Activated CD8-positive, alpha-beta memory T cell treated with anti-CD3 and anti-CD28 coated beads, Interleukin-2, amount 10 ng/mL, durations not matched to agents 7 days and 5 days (primary cell): ENCODE measurements at regions not wholly inside any gene's neighbourhood (a gene's known extent, or its start where the extent isn't known, plus 50 kb on each side); places are given as distances from the start of the nearest gene placed in this dataset.
"Not testable (repeated sequence)": the region's sequence is repeated elsewhere in the genome, so short reads cannot be mapped to it uniquely, and the experiment has no call there.

Experiments used
- ATAC-seq: fragments of 150-1000 bp; cut with Tn5 transposase; one replicate; pipeline ENCODE4 v1.10.0; 2021; ENCODE audit warnings: moderate library complexity
- CTCF ChIA-PET: fragments of 350-600 bp; sonication (Branson Sonifier 250); formaldehyde crosslinking; loops from one replicate; lab custom pipeline; 2021; ENCODE audit warnings: antibody characterized with exemption; lab: Charles Lee
- DNase-seq: peaks from one replicate; pipeline ENCODE4 v3.0.0-alpha.2; 2020
- H3K27ac Mint-ChIP-seq: one replicate; pipeline ENCODE4 v1.8.0; 2021; ENCODE audit warnings: mild to moderate bottlenecking, mixed read lengths
- H3K27me3 Mint-ChIP-seq: one replicate; pipeline ENCODE4 v1.8.0; 2021; ENCODE audit warnings: mixed read lengths
- H3K36me3 Mint-ChIP-seq: one replicate; pipeline ENCODE4 v1.8.0; 2021; ENCODE audit warnings: mild to moderate bottlenecking, mixed read lengths
- H3K4me1 Mint-ChIP-seq: one replicate; pipeline ENCODE4 v1.8.0; 2021; ENCODE audit warnings: mixed read lengths
- H3K4me3 Mint-ChIP-seq: one replicate; pipeline ENCODE4 v1.8.0; 2021; ENCODE audit warnings: mild to moderate bottlenecking, moderate library complexity, mixed read lengths
- H3K9me3 Mint-ChIP-seq: one replicate; pipeline ENCODE4 v1.8.0; 2022; ENCODE audit warnings: low read depth, mixed read lengths

DNA sequence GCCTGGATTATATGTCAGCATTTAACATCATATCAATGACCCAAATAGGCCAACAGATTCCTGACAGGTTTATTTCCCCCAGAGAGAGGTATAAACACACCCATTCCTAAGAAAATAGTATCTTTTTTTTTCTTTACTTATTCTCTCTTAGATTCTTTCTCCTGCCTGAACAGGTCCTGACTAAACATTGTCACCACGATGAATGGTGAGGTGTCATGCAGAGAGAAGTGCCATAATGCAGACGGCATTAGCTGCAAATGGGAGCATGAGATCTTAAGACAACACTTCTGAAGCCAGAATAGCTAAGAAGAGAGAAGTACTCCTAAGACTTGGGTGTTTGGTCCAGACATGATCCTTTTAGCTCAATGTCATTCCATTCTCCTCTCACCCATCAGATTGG lies 131.3 kb downstream of the ZNF648 start:
- peaks cover 10% of the 10 kb centered on the region for H3K27me3 Mint-ChIP-seq
- no peaks in the 10 kb centered on the region for H3K9me3 Mint-ChIP-seq
- H3K27ac Mint-ChIP-seq: no peak overlapping the region
- H3K36me3 Mint-ChIP-seq: no peaks in the 10 kb centered on the region
- H3K4me1 Mint-ChIP-seq: no peaks in the 10 kb centered on the region
- H3K4me3 Mint-ChIP-seq: no peak overlapping the region
- CTCF ChIA-PET: no interaction called here
- no peak for ATAC-seq
- DNase-seq: no peak

DNA sequence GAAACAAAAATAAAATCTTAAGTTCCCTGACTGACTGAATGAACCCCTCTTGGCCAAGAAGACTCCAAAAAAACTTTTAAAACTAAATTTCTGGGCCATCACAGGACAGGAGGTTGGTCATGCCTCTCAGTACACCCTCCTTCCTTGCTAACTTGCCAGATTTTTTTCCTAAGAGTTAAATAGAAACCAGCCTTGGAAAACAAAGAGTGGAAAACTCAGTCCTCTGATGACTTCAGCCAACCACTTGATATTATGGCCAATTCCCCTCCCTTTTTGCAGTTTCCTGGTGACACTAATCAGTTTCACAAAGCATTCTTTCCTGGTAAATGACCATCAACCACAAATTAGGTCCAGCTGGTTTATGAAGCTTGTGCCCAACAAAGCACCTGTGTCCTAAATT lies 134.8 kb downstream of the ZNF648 start:
- H3K4me1 Mint-ChIP-seq: no peaks in the 10 kb centered on the region
- CTCF ChIA-PET: no interaction called here

DNA sequence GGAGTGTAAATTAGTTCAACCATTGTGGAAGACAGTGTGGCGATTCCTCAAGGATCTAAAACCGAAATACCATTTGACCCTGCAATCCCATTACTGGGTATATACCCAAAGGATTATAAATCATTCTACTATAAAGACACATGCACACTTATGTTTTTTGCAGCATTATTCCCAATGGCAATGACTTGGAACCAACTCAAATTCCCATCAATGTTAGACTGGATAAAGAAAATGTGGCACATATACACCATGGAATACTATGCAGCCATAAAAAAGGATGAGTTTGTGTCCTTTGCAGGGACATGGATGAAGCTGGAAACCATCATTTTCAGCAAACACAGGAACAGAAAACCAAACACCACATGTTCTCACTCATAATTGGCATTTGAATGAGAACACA lies 137.5 kb downstream of the ZNF648 start:
- H3K4me3 Mint-ChIP-seq, H3K9me3 Mint-ChIP-seq, DNase-seq, H3K27ac Mint-ChIP-seq, CTCF ChIA-PET, H3K4me1 Mint-ChIP-seq, H3K27me3 Mint-ChIP-seq, H3K36me3 Mint-ChIP-seq, ATAC-seq: not testable (repeated sequence)

More for the DNA sequence above, 134.8 kb downstream of the ZNF648 start:
- H3K9me3 Mint-ChIP-seq: peaks cover 2% of the 10 kb centered on the region
- DNase-seq (no peak), ATAC-seq (no peak)
- peaks cover 2% of the 10 kb centered on the region for H3K27me3 Mint-ChIP-seq
- H3K27ac Mint-ChIP-seq: no peak overlapping the region
- no peaks in the 10 kb centered on the region for H3K36me3 Mint-ChIP-seq
- no peak overlapping the region for H3K4me3 Mint-ChIP-seq

DNA sequence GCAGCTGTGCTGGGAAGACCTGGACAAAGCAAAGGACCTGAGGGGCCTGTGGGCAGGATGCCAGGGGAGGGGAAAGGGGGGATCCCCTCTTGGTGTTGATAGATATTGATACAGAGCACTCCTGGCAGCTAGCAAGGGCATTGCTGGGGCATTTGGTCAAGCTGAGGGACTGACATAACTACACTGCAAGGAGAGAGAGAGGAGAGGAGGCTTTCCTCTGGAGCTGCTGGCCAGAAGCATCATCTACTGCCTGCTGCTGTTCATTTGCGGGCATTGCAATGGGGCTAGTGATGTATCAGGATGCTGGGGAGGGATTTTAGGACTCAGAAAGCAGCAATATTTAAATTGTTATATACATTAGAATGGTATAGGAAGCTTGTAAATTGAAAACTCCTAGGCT lies 142.0 kb downstream of the ZNF648 start:
- peaks cover 1% of the 10 kb centered on the region for H3K9me3 Mint-ChIP-seq
- ATAC-seq: no peak
- no peaks in the 10 kb centered on the region for H3K4me1 Mint-ChIP-seq
- H3K4me3 Mint-ChIP-seq: no peak overlapping the region
- H3K27me3 Mint-ChIP-seq: peaks cover 2% of the 10 kb centered on the region
- no peaks in the 10 kb centered on the region for H3K36me3 Mint-ChIP-seq
- CTCF ChIA-PET: no interaction called here
- no peak for DNase-seq
- H3K27ac Mint-ChIP-seq: no peak overlapping the region

DNA sequence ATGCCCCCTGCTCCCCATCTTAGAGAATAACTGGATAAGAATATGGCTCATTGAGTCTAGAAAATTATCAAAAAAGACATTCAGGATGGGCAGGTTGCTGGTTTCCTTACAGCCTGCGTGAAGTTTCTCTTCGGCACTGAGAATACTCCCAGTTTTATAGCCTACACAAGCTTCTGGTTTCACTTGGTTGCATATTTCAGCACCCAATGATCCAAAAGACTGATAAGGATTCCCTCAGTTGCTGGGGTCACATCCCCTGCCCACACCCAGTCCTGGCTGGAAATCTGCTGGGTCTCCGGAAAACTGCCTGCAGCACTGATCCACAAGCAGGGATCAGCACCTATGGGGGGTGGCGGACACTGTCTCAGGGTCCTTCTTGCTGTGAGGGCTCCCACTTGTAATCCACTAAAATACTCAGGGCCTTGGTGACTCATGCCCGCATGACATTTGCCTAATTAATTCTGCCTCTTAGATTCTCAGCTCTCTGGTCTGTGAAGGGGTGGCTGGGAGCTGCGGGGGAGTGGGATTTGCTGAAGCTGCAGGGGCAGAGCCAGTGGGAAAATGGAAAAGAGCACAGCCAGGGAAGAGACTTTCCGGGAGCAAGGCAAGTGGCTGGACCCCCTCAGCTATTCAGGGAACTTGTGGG lies 142.5 kb downstream of the ZNF648 start:
- no peaks in the 10 kb centered on the region for H3K4me1 Mint-ChIP-seq
- H3K27ac Mint-ChIP-seq: no peak overlapping the region
- H3K27me3 Mint-ChIP-seq: peaks cover 2% of the 10 kb centered on the region
- no peaks in the 10 kb centered on the region for H3K9me3 Mint-ChIP-seq
- DNase-seq: no peak
- CTCF ChIA-PET: no interaction called here
- ATAC-seq: no peak
- no peak overlapping the region for H3K4me3 Mint-ChIP-seq
- no peaks in the 10 kb centered on the region for H3K36me3 Mint-ChIP-seq

DNA sequence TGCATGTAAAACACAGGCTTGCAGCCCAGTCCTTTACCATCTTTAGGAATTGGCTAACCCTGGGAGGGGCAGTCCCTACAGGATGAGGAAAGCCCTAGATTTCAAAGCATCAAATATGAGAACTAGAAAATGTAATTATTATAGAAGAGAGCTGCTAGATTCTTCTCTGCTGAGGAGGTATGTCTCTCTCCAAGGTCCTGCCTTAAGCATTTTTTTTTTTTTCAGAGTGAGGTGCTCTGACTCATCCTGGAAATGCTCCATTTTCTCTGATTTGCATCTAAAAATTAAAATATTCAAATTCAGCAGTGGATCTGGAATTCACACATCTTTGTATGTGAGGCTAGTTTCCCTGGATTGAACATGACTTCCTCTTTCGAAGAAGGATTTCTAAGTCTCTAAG lies 149.8 kb downstream of the ZNF648 start:
- no peak for ATAC-seq
- H3K27ac Mint-ChIP-seq: no peak overlapping the region

DNA sequence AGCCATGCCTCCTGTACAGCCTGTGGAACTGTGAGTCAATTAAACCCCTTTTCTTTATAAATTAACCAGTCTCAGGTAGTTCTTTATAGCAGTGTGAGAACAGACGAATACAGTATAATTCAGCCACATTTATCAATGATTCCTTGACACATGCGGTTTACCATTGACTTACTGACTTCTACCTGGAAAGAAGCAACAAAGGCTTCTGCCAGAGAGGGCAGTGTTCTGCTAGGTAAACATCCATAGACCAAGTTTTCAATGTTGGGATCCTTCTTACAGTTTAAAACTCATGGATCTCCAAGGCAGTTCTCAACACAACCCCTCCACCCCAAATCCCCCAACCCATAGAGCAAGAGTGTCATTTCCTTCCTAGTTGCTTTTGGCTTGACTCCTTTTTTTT lies 150.6 kb downstream of the ZNF648 start:
- Mint-ChIP-seq H3K4me3 (no peak overlapping the region), H3K27me3 (peaks cover 2% of the 10 kb centered on the region), H3K4me1 (no peaks in the 10 kb centered on the region), H3K9me3 (no peaks in the 10 kb centered on the region), H3K27ac (no peak overlapping the region), H3K36me3 (no peaks in the 10 kb centered on the region)
- no peak for DNase-seq
- CTCF ChIA-PET: no interaction called here
- ATAC-seq: no peak

More for the DNA sequence above, 149.8 kb downstream of the ZNF648 start:
- no peaks in the 10 kb centered on the region for H3K9me3 Mint-ChIP-seq
- CTCF ChIA-PET: no interaction called here
- no peaks in the 10 kb centered on the region for H3K36me3 Mint-ChIP-seq
- DNase-seq: no peak
- H3K4me1 Mint-ChIP-seq: no peaks in the 10 kb centered on the region
- H3K27me3 Mint-ChIP-seq: peaks cover 2% of the 10 kb centered on the region
- H3K4me3 Mint-ChIP-seq: no peak overlapping the region

DNA sequence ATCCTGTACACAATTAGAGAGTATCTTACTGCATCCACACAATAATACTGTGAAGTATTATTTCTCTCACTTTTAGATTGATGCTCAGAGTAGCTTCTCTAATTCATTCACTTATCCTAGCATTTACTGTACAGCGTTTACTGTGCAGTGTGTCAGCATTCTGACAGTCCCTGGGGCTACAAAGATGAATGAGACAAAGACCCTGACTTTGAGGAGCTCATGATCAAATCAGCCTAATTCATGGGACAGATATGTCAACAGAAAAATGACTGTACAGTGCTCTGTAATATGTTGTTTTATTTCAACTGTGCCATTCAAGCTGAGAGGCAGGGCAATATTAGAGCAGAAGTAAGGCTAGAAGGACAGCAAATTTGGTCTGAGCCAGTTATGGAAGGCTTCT lies 152.5 kb downstream of the ZNF648 start:
- no peaks in the 10 kb centered on the region for H3K36me3 Mint-ChIP-seq
- CTCF ChIA-PET: no interaction called here
- DNase-seq: no peak
- peaks cover 4% of the 10 kb centered on the region for H3K27me3 Mint-ChIP-seq
- H3K4me3 Mint-ChIP-seq: no peak overlapping the region
- H3K27ac Mint-ChIP-seq: no peak overlapping the region
- no peaks in the 10 kb centered on the region for H3K9me3 Mint-ChIP-seq
- no peaks in the 10 kb centered on the region for H3K4me1 Mint-ChIP-seq
- no peak for ATAC-seq

DNA sequence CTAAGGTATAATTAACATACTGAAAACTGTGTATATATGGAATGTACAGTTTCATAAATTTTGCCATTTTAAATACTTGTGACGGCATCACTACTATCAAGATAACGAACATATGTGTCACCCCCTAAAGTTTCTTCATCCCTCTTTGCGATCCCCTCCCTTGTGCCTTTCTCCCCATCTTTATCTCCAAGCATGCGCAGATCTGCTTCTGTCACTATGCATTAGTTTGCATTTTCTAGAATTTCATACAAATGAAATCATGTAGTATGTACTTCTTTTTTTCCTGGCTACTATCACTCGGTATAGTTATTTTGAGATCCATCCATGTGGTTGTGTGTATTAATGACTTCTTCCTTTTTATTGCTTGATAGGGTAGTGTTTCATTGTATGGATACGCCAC lies 154.9 kb downstream of the ZNF648 start:
- CTCF ChIA-PET: no interaction called here
- no peak overlapping the region for H3K27ac Mint-ChIP-seq
- H3K9me3 Mint-ChIP-seq: no peaks in the 10 kb centered on the region
- H3K4me1 Mint-ChIP-seq: no peaks in the 10 kb centered on the region
- peaks cover 7% of the 10 kb centered on the region for H3K27me3 Mint-ChIP-seq
- DNase-seq (no peak), ATAC-seq (no peak)
- H3K36me3 Mint-ChIP-seq: no peaks in the 10 kb centered on the region
- no peak overlapping the region for H3K4me3 Mint-ChIP-seq

DNA sequence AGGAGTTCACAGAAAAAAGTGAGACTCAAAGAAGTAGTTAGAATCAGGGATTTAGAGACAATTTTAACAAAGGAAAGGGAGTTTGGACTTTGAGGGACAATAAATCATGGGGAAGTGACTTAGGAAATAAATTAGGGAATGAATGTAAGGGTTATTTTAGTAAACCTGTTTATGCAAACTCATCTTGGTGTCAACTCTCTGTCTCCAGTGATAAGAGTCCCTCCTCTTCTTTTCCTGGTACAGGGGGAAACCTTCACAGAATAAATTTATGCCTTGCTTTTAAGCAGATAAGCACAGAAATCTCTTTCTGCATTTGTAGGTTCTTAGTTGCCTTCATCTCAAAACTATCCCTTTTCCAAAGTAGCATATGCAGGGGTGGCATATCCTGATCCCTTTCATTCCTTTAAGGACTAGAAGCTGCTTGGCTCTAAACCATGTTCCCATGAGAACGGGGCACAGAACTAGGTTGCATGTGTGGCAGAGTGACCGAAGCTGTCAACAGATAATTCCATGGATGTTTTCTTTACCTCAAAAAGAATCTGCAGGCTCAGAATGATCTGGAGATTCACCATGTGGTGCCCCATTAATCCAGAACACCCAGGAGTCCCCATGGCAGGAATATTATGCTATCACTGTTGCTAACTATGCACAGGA lies 155.4 kb downstream of the ZNF648 start:
- CTCF ChIA-PET: no interaction called here
- H3K36me3 Mint-ChIP-seq: no peaks in the 10 kb centered on the region
- no peak overlapping the region for H3K4me3 Mint-ChIP-seq
- ATAC-seq: no peak
- no peak for DNase-seq
- no peaks in the 10 kb centered on the region for H3K9me3 Mint-ChIP-seq
- H3K27ac Mint-ChIP-seq: no peak overlapping the region
- H3K4me1 Mint-ChIP-seq: no peaks in the 10 kb centered on the region
- peaks cover 7% of the 10 kb centered on the region for H3K27me3 Mint-ChIP-seq

DNA sequence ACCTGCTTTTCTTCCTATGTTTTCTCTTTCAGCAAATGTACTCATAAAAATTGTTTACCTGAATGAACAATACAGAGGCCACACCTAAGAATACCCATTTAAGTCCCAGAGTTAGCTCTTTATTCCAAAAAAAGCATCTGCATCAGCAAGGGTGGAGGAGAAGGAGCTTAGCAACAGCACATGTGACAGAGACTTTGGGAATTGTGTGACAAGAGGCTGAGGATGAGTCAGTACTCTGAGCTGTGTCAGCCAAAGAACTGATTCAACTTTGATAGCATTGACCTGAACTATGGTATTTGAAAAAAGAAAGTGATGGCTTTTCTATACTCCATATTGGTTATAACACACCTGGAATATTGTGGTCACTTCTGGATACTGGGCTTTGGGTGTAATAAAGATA lies 162.7 kb downstream of the ZNF648 start:
- H3K4me3 Mint-ChIP-seq: no peak overlapping the region
- DNase-seq (no peak), ATAC-seq (no peak)
- H3K27ac Mint-ChIP-seq: no peak overlapping the region
- H3K4me1 Mint-ChIP-seq: no peaks in the 10 kb centered on the region
- H3K9me3 Mint-ChIP-seq: no peaks in the 10 kb centered on the region
- peaks cover 10% of the 10 kb centered on the region for H3K27me3 Mint-ChIP-seq
- CTCF ChIA-PET: no interaction called here
- no peaks in the 10 kb centered on the region for H3K36me3 Mint-ChIP-seq

DNA sequence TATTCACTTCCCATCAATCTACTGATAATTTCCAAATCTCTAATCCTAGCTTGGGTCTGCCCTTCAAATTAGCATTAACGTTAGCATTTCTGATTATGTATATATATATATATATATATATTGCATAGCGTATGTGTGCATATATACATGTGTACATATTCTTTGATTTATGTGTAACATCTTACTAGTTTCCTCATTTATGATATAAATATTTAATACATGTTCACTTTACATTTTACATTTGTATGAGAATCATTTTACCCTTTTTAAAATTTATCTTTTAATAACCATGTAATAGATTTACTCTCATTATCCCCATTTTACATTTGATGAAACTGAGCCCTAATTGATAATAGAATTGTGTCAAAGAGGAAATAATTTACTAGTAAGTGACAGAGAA lies 164.7 kb downstream of the ZNF648 start:
- no peak for ATAC-seq
- no peak overlapping the region for H3K27ac Mint-ChIP-seq
- no peaks in the 10 kb centered on the region for H3K9me3 Mint-ChIP-seq
- CTCF ChIA-PET: no interaction called here
- peaks cover 6% of the 10 kb centered on the region for H3K27me3 Mint-ChIP-seq
- H3K4me3 Mint-ChIP-seq: no peak overlapping the region
- H3K4me1 Mint-ChIP-seq: no peaks in the 10 kb centered on the region
- no peak for DNase-seq
- H3K36me3 Mint-ChIP-seq: no peaks in the 10 kb centered on the region

DNA sequence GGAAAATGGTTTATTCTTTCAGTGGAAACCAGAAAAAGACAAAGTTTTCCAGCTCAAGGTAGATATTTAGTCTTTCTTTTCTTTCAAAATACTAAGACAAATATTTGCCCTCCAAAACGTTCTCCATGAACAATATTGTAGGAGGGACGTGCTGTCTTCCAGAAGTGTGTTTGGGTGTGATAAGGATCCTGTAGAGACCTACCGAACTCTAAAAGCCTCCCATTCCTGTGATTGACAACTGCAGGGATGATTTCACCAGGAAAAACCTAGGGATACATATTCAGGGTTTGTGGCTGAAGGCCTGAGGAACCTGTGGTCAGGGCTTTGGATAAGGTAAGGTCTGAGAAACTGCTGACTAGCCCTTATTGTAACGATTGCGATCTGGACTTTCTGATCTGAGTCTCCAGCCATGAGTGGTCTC lies 167.1 kb downstream of the ZNF648 start:
- no peak for DNase-seq
- H3K4me1 Mint-ChIP-seq: no peaks in the 10 kb centered on the region
- peaks cover 4% of the 10 kb centered on the region for H3K27me3 Mint-ChIP-seq
- CTCF ChIA-PET: no interaction called here
- no peak for ATAC-seq
- no peaks in the 10 kb centered on the region for H3K36me3 Mint-ChIP-seq
- H3K27ac Mint-ChIP-seq: no peak overlapping the region
- H3K4me3 Mint-ChIP-seq: no peak overlapping the region
- H3K9me3 Mint-ChIP-seq: no peaks in the 10 kb centered on the region

DNA sequence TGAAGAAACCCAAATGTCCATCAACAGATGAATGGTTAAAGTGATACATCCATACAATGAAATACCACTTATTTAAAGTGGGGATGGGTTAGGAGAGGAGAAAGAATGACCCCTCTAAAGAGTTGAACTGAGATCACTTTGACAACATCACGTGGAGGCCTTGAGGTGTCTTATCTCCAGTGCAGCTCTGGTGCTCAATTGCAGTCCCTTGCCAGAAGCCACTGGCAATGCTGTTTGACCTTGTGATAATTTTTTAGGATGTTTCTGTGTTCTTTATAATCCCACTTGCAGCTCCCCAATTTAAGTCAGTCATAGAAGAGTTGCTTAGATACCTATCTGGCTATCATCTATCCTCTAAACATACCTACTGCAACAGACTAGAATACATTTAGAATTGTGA lies 167.6 kb downstream of the ZNF648 start:
- Mint-ChIP-seq H3K4me1 (no peaks in the 10 kb centered on the region), H3K27me3 (peaks cover 4% of the 10 kb centered on the region), H3K9me3 (no peaks in the 10 kb centered on the region), H3K27ac (no peak overlapping the region), H3K4me3 (no peak overlapping the region), H3K36me3 (no peaks in the 10 kb centered on the region)
- ATAC-seq: no peak
- DNase-seq: no peak
- CTCF ChIA-PET: no interaction called here
